ENCODE measurements at regions not wholly inside any gene's neighbourhood (a gene's known extent, or its start where the extent isn't known, plus 50 kb on each side); places are given as distances from the start of the nearest gene placed in this dataset.

DNA sequence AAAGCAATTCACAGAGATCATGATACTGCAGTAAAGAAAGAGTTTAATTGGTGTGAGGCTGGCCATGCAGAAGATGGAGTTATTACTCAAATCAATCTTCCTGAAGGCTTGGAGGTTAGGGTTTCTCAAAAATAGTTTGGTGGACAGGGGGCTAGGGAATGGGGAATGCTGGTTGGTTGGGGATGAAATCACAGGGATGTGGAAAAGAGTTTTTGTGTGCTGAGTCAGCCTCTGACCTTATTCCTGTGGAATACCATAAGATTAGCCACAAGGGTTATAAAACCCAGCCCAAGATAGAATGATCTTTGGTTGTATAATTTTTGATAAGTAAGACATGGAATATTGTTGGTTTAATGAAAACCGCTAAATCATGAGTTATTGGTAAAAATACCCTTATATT lies 764.3 kb downstream of the TYW1 start:
- no peaks in the 10 kb centered on the region for H3K36me3 ChIP-seq (replicated peaks)
- H3K27ac ChIP-seq = no peak overlapping the region
- H3K4me3 ChIP-seq (ENCODE audit: low read depth, low read length) = no peak overlapping the region
- TF ChIP-seq, protein P1, sequence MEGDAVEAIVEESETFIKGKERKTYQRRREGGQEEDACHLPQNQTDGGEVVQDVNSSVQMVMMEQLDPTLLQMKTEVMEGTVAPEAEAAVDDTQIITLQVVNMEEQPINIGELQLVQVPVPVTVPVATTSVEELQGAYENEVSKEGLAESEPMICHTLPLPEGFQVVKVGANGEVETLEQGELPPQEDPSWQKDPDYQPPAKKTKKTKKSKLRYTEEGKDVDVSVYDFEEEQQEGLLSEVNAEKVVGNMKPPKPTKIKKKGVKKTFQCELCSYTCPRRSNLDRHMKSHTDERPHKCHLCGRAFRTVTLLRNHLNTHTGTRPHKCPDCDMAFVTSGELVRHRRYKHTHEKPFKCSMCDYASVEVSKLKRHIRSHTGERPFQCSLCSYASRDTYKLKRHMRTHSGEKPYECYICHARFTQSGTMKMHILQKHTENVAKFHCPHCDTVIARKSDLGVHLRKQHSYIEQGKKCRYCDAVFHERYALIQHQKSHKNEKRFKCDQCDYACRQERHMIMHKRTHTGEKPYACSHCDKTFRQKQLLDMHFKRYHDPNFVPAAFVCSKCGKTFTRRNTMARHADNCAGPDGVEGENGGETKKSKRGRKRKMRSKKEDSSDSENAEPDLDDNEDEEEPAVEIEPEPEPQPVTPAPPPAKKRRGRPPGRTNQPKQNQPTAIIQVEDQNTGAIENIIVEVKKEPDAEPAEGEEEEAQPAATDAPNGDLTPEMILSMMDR (IDR thresholded peaks at IDR 0.05; ENCODE audit: low read depth, low read length, missing control alignments) = no peak
- H3K27me3 ChIP-seq (replicated peaks) = no peaks in the 10 kb centered on the region
- DNase-seq = no peak
- in situ Hi-C loops (cut with HindIII; ENCODE audit: low pct_ligation_motif_present, low sequenced_read_pairs) = no loop called here

DNA sequence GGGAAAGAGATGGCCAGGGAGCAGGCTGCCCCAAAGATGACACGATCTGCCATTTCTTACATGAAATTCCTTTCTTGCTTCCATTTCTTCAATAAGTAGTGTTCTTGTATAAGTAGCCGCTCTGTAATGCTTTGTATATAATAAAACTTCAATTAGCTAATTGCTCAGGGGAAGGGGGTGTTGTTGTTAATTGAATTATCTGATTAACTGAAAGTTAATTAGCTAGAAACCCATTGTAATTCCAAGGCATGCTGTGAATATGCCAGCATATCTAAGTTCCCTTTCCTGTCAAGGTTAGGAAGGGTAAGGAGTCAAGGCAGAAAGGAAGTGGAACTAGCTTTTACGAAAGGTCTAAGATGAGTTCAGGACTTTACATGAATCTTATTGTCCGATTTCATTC lies 765.9 kb downstream of the TYW1 start:
- no peak for DNase-seq
- Histone ChIP-seq H3K36me3 (replicated peaks) (no peaks in the 10 kb centered on the region), H3K4me3 (ENCODE audit: low read depth, low read length) (no peak overlapping the region), H3K27me3 (replicated peaks) (no peaks in the 10 kb centered on the region), H3K27ac (no peak overlapping the region)
- in situ Hi-C loops (cut with HindIII; ENCODE audit: low pct_ligation_motif_present, low sequenced_read_pairs) = no loop called here
- TF ChIP-seq, protein P1 (IDR thresholded peaks at IDR 0.05; ENCODE audit: low read depth, low read length, missing control alignments) = no peak

DNA sequence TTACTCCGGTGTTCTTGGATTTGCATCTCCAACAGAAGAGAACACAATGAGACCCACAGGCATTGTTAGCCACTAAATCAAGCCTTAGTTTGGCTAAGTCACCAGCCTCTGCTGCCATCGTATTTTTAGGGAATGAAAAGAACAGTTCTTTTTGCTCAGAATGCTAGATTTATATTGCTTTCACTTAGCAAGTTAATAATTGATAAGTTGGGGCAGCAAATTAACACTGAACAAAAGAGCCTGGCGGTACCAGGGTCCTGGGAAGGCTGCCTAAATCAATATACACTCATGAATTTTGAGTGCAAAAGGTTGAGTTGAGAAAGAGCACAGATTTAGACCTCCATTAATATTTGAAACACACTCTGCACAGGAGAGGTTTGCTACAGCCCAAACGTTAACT lies 767.7 kb downstream of the TYW1 start:
- H3K4me3 ChIP-seq (ENCODE audit: low read depth, low read length) = no peak overlapping the region
- H3K27me3 ChIP-seq (replicated peaks) = no peaks in the 10 kb centered on the region
- H3K27ac ChIP-seq = no peak overlapping the region
- no peak for DNase-seq
- H3K36me3 ChIP-seq (replicated peaks) = no peaks in the 10 kb centered on the region
- TF ChIP-seq, protein P1 (IDR thresholded peaks at IDR 0.05; ENCODE audit: low read depth, low read length, missing control alignments) = no peak
- in situ Hi-C loops (cut with HindIII; ENCODE audit: low pct_ligation_motif_present, low sequenced_read_pairs) = no loop called here

DNA sequence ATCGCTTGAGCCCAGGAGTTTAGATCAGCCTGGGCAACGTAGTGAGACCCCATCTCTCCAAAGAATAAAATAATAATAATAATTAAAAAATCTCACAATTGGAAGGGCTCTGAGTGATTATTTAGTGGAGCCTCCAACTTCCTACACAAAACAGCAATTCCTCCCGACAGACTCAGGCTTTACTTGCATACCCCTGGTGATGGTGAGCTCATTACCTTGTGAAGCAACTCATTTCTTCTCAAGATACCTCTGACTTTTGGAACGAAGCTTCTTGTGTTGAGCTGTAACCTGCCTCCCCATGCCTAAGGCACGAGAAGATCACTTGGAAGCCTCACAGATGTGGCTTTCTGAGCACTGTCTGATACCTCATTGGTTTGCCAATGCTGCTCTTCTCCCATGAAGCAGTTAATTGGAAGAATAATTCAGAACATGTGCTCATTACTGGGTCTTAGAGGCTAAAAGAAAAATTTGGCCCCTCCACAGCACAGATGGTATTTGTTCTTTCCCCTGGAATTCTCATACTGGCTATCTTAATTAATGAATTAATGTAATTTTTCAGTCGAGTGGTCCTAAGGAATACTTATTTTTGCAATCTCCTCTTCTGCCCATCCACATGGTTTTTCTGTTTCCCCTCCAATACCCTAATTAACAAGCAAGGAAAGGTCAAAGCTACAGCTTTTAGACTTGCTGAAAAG lies 769.0 kb downstream of the TYW1 start:
- no peaks in the 10 kb centered on the region for H3K27me3 ChIP-seq (replicated peaks)
- in situ Hi-C loops (cut with HindIII; ENCODE audit: low pct_ligation_motif_present, low sequenced_read_pairs) = no loop called here

DNA sequence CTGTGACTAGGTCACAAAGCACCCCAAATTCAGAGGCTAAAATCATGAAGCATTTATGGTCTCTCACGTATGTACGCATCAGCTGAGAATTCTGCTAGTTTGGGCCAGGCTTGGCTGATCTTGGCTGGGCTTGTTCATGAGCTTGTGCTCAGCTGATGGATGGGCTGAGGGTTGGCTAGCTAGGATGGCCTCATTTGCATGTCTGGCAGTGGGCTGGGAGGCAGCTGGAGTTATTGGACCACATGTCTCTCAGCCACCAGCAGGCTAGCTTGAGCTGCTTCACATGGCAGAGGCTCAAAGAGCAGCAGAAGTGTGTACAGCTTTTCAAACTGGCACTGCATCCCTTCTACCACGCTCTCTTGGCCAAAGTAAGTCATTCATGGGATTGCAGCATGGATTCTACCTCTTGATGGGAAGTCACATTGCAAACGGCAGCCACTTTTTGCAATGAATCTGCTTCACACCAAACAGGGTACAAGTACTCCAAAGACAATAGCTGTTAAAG lies 770.3 kb downstream of the TYW1 start:
- Histone ChIP-seq H3K27ac (no peak overlapping the region), H3K27me3 (replicated peaks) (no peaks in the 10 kb centered on the region), H3K4me3 (ENCODE audit: low read depth, low read length) (no peak overlapping the region), H3K36me3 (replicated peaks) (no peaks in the 10 kb centered on the region)
- TF ChIP-seq, protein P1 (IDR thresholded peaks at IDR 0.05; ENCODE audit: low read depth, low read length, missing control alignments) = no peak
- in situ Hi-C loops (cut with HindIII; ENCODE audit: low pct_ligation_motif_present, low sequenced_read_pairs) = no loop called here
- no peak for DNase-seq

More for the DNA sequence above, 769.0 kb downstream of the TYW1 start:
- Histone ChIP-seq H3K27ac (no peak overlapping the region), H3K36me3 (replicated peaks) (no peaks in the 10 kb centered on the region), H3K4me3 (ENCODE audit: low read depth, low read length) (no peak overlapping the region)
- TF ChIP-seq, protein P1 (IDR thresholded peaks at IDR 0.05; ENCODE audit: low read depth, low read length, missing control alignments) = no peak
- no peak for DNase-seq
